ENCODE measurements at regions not wholly inside any gene's neighbourhood (a gene's known extent, or its start where the extent isn't known, plus 50 kb on each side); places are given as distances from the start of the nearest gene placed in this dataset.

GRCh38 chr14:71231521-71232393, 324.5 kb downstream of the PCNX1 start:
- no peak for TF ChIP-seq CTCF (IDR thresholded peaks at IDR 0.05)
- TF ChIP-seq POLR2A (IDR thresholded peaks at IDR 0.05): no peak

Measured in transverse colon (tissue), 3 donors.